AG08396 (cell line): ENCODE measurements at regions not wholly inside any gene's neighbourhood (a gene's known extent, or its start where the extent isn't known, plus 50 kb on each side); places are given as distances from the start of the nearest gene placed in this dataset.
"Not testable (repeated sequence)": the region's sequence is repeated elsewhere in the genome, so short reads cannot be mapped to it uniquely, and the experiment has no call there.

Experiments used
- DNase-seq: peaks from one replicate; pipeline ENCODE4 v3.0.0; 2012; ENCODE audit warnings: low spot score, mixed read lengths

GRCh38 chrX:130467936-130468335 is 66.1 kb downstream of the RBMX2 start:
- no peak for DNase-seq

- DNase-seq, result no peak
These were observed 66.7 kb downstream of the RBMX2 start for GRCh38 chrX:130468395-130468923.

- DNase-seq, result no peak
These were observed 81.1 kb downstream of the RBMX2 start for GRCh38 chrX:130482871-130483270.

DNA sequence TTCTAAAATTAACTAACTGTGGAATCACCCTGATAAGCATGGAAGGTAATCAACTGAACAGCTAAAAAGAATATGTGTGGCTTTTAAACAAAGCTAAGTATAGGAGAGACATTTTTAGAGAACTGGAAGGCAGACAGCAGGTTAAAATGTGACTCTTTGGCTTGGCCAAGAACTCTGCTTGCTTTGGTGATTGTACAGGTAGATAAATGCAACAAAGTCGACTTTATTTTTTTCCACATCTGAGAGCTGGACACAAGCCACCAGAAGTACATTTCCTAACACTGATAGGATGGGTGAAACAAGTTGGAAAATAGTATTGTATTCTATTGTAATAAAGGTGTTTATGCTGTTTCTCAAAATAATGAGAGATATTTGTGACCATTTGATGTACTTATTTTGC is 84.1 kb downstream of the RBMX2 start:
- DNase-seq, result no peak

DNA sequence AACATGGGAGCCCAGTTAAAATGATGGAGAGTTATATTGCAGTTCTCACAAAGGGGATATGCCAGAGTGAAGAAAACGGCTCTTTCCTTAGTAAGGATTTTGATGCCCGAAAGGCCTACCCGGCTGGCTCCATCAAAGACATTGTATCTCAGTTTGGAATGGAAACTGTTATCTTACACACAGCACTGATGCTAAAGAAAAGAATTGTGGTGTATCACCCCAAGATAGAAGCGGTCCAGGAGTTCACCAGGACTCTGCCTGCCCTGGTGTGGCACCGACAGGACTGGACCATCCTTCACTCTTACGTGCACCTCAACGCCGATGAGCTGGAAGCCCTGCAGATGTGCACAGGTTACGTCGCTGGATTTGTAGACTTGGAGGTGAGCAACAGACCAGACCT is 93.7 kb downstream of the RBMX2 start:
- DNase-seq, result not testable (repeated sequence)

- DNase-seq, result no peak
These were observed 95.7 kb downstream of the RBMX2 start for GRCh38 chrX:130497531-130497930.

DNA sequence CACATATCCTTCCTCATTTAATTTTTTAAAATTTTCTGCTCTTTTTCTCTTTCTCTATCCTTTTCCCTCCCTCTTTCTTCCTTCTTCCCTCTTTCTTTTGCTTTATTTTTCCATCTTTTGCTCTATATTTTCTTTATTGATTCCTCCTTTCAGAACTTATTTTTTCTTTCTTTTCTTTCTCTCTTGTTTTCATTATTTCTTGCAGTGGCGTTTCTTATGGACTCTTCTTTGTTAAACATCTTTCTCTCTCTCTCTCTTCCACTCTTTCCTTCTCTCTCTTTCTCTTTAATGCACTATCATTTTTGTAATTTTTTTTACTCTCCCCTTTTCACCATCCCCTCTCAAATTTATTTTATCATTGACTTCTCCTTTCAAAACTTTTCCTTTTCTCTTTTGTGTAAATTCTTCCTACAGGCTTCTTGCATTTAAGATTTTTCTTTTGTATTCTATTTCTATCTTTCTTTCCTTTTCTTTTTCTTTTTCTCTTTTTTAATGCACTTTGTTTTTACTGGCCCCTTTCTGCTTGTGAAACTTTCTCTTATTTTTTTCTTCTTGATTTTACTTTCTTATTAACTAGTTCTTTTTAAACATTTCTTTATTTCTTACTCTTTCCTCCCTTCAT is 97.0 kb downstream of the RBMX2 start:
- DNase-seq, result no peak

GRCh38 chrX:130502016-130502570 is 100.3 kb downstream of the RBMX2 start:
- no peak for DNase-seq

GRCh38 chrX:130504019-130504418 is 102.2 kb downstream of the RBMX2 start:
- no peak for DNase-seq

GRCh38 chrX:130507015-130507414 is 105.2 kb downstream of the RBMX2 start:
- no peak for DNase-seq

DNA sequence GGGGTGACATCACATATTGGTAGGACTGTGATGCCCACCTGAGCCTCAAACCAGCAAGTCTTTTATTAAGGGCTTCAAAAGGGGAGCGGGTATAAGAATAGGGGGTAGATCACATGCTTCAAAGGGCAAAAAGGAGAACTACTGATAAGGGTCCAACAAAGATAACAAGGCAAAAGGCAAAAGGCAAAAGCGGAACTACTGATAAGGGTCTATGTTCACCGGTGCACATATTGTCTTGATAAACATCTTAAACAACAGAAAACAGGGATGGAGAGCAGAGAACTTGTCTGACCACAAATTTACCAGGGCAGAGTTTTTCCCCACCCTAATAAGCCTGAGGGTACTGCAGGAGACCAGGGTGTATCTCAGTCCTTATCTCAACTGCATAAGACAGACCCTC is 110.7 kb downstream of the RBMX2 start:
- DNase-seq, result not testable (repeated sequence)

- no peak for DNase-seq
These were observed 114.3 kb downstream of the RBMX2 start for GRCh38 chrX:130516123-130516522.

DNA sequence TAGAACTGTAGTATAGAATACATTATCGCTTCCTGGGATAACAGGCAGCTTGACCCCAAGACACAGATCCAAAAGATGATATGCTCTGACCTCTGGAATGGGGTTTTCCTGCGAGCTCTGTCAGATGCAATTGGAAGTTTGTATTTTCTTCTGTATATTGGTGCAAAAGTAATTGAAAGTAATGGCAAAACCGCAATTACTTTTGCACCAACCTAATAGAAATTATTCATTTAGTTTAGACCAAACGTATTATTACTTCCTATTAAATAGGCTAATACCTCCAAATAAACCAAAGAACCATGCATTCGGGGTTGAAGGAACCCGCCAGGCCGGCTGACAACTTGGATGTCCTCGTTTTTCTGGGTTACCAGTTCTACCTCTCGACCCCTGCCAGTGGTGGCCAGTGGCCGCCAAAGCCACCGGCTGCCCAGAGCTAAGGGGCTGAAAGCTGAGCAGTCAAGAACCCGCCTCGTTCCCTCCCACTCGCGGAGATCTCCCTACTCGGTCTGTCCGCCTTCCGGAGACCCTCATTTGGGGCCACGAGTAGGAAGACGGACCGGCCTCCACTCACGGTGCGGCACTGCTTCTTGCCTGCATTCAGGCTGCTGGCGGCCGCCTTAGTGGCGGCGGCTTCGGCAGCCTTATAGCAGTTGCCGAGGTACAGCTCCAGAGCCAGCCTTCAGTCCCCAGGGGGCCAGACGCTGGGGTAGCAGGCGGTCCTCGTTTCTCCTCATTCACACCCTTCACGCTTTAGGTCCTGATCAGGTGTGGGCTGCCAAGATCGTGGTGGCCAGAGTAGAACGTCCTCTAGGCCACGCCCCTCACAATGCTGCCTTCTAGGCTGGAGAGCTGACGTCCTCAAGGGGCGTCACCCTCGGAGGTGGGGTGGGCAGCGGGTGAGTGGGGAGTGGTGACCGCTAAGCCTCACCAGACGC is 121.9 kb downstream of the RBMX2 start:
- peak; percentile 23 for DNase-seq

DNA sequence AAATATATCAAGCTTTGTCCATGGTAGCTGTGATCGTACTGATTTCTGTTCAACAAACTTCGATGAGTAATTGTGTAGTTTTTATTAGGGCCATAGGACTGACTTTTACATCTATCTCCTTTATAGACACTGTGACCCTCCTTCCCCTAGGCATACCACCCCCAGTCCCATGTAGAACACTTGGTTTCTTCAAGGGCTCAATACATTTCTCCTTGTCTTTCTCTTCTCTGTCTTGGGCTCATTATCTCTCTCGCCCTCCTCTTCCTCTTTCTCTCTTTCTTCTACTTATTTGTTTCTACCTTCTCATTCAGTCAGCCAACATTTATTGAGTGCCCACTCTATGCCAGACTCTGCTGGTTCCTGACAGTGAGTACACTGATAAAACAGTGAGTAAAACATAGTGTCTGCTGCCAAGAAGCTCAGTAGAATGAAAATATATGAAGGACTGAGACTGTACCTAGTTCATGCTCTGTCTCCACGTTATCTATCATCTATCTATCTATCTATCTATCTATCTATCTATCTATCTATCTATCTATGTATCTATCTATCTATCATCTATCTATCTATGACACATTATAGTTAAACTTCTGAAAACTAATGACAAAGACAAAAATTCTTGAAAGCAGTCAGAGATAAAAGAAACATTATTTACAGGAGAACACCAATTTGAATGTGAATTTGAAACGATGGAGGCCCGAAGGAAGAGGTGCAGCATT is 122.8 kb downstream of the RBMX2 start:
- DNase-seq, result no peak

DNA sequence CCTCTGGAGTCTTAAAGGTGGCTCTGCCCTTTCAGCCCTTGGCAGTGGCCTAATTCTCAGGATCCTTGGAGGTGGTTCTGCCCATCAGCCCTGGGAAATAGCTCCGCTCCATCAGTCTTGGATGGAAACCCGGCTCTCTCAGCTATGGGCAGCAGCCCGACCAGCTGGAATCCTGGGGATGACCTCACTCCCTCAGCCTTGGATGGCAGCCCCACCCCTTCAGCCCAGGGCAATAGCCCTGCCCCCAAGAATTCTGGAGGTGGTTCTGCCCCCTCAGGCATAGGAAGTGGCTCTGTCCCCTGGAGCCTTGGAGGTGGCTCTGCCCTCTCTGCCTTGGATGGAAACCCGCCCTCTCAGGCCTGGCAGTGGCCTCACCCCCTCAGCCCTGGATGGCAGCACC is 127.7 kb downstream of the RBMX2 start:
- no peak for DNase-seq

DNA sequence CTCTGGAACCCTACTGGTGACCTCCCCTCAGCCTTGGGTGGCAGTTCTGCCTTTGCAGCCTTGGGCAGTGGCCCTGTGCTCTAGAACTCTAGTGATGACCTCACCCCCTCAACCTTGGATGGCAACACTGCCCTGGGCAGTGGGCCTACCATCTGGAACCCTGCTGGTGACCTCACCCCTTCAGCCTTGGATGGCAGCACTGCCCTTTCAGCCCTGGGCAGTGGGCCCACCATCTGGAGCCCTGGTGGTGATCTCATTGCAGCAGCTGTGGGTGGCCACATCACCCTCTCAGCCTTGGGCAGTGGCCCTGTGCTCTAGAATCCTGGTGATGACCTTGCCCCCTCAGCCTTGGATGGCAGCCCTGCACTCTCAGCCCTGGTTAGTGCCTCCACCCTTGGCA is 129.3 kb downstream of the RBMX2 start:
- DNase-seq, result no peak

DNA sequence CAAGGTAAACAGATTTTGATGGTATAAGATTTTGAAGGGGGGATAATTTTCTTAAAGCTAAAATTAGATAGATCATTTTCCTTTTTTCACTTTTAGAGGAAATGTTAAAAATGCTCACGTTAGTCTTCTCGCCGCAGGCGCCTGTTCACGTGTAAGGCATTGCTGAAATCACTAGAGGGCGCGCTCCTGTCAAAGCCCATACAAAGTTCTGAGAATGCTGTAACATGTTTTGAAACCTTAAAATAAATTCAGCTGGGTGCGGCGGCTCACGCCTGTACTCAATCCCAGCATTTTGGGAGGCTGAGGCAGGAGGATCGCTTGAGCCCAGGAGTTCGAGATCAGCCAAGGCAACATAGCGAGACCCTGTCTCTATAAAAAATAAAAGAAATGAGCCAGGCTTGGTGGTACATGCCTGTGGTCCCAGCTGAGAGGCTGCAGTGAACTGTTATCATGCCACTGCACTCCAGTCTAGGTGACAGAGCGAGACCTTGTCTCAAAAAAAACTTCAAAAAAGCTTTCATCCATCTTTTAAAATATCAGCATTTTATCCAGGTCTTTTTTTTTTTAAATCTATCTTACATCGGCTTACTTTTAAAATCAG is 138.0 kb downstream of the RBMX2 start:
- peak; percentile 61 for DNase-seq

DNA sequence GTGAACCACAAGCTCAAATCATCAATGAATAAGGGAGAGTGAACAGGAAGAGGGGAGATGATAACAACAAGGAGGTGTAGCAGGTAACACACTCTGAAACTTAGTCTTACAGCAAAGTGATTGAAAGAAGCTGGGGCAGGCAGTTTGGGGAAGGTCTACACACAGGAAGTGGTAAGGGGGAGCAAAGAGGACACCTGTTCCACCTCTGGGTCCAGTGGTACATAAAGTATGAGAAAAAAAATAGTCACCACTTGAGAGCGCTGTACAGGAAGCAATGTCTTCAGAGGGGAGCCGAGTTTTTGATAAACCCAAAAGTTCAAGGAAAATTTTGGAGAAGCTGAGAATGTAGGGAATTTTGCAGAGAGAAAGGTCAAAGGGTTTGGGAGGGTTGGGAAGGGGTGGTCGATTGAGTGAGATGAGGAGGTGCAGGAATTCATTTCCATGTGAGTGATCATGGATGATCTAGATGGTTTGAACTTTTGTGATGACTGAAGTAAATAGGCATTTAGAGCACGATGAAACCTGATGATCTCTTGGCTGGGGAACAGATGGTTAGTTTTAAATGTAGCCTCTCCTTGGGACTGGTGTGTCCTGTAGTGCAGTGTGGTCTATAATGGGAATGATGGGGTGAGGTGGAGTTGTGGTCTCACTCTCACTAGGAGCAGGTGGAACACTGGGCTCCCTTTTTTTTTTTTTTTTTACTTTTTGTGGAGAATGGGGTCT is 142.0 kb downstream of the RBMX2 start:
- no peak for DNase-seq

- DNase-seq, result no peak
These were observed 144.0 kb downstream of the RBMX2 start for GRCh38 chrX:130545796-130546195.

- DNase-seq, result not testable (repeated sequence)
These were observed 147.6 kb downstream of the RBMX2 start for GRCh38 chrX:130549382-130549781.

GRCh38 chrX:130550351-130550750 is 148.6 kb downstream of the RBMX2 start:
- no peak for DNase-seq
